SU-DHL-6 (cell line): ENCODE measurements at regions not wholly inside any gene's neighbourhood (a gene's known extent, or its start where the extent isn't known, plus 50 kb on each side); places are given as distances from the start of the nearest gene placed in this dataset.
A peak's percentile ranks its signal among the peaks of the same experiment; 100 is the strongest.

Experiments
- H2AFZ ChIP-seq: fragments of 200-600 bp; sonication (generic); 2 replicates; pipeline ENCODE4 v1.6.1; 2014; ENCODE audit warnings: low read depth, mild to moderate bottlenecking, moderate library complexity, mixed read lengths, antibody characterized with exemption, low read length; ENCODE audit not compliant: severe bottlenecking
- H3F3A ChIP-seq: fragments of 200-600 bp; shearing (Covaris generic); 2 replicates; pipeline ENCODE4 v1.6.0; 2016; ENCODE audit warnings: antibody characterized with exemption, mild to moderate bottlenecking; ENCODE audit not compliant: insufficient read depth
- H3K27ac ChIP-seq: fragments of 200-600 bp; sonication (generic); 2 replicates; pipeline ENCODE4 v1.5.1; 2016; ENCODE audit warnings: low read depth, mild to moderate bottlenecking, low read length, moderate library complexity, mixed read lengths
- H3K27me3 ChIP-seq: fragments of 200-600 bp; sonication (generic), shearing (Covaris generic); 2 replicates; pipeline ENCODE4 v1.6.0; 2014; ENCODE audit warnings: mild to moderate bottlenecking, low read length
- H3K36me3 ChIP-seq: fragments of 200-600 bp; sonication (generic); 2 replicates; pipeline ENCODE4 v1.6.1; 2014; ENCODE audit warnings: mild to moderate bottlenecking, low read length, mixed read lengths
- H3K4me2 ChIP-seq: fragments of 300-600, 200-600 bp; shearing (Covaris generic), sonication (generic); 2 replicates; pipeline ENCODE4 v1.6.0; 2014; ENCODE audit warnings: low read length, low read depth, mild to moderate bottlenecking; ENCODE audit not compliant: poor library complexity, severe bottlenecking
- H3K4me3 ChIP-seq: fragments of 200-600 bp; sonication (generic); 2 replicates; pipeline ENCODE4 v1.5.1; 2014; ENCODE audit warnings: antibody characterized with exemption, low read length, mild to moderate bottlenecking, mixed read lengths; ENCODE audit not compliant: insufficient read depth, poor library complexity, severe bottlenecking
- H3K79me2 ChIP-seq: fragments of 200-600 bp; sonication (generic); 2 replicates; pipeline ENCODE4 v1.6.1; 2014; ENCODE audit warnings: mild to moderate bottlenecking, low read length, moderate library complexity; ENCODE audit not compliant: insufficient read depth
- H3K9ac ChIP-seq: fragments of 200-600 bp; sonication (generic); 2 replicates; pipeline ENCODE4 v1.7.0; 2014; ENCODE audit warnings: mild to moderate bottlenecking, low read length
- H3K9me2 ChIP-seq: fragments of 200-600 bp; sonication (generic); replicated peaks from 2 replicates; pipeline ENCODE4 v1.6.1; 2014; ENCODE audit warnings: low read length; ENCODE audit not compliant: insufficient read depth
- H3K9me3 ChIP-seq: fragments of 200-600 bp; sonication (generic); 2 replicates; pipeline ENCODE4 v1.6.1; 2014; ENCODE audit warnings: low read length, mixed read lengths; ENCODE audit not compliant: insufficient read depth
- H4K20me1 ChIP-seq: fragments of 200-600 bp; sonication (generic); 2 replicates; pipeline ENCODE4 v1.6.1; 2014; ENCODE audit warnings: low read depth, mild to moderate bottlenecking, antibody characterized with exemption, low read length, moderate library complexity, mixed read lengths
- EZH2phosphoT487 ChIP-seq: fragments of 200-600 bp; sonication (generic), shearing (Covaris generic); conservative IDR thresholded peaks from 2 replicates; pipeline ENCODE4 v1.6.1; 2018; ENCODE audit warnings: mild to moderate bottlenecking, antibody characterized with exemption, low read length, moderate library complexity, mixed read lengths
- TF ChIP-seq, protein P1 (sequence below): fragments of 200-600 bp; sonication (generic); IDR thresholded peaks from one replicate; pipeline ENCODE4 v1.5.1; 2017; ENCODE audit warnings: antibody characterized with exemption, mild to moderate bottlenecking, low read length, moderate library complexity; ENCODE audit not compliant: insufficient read depth, poor library complexity, severe bottlenecking

DNA sequence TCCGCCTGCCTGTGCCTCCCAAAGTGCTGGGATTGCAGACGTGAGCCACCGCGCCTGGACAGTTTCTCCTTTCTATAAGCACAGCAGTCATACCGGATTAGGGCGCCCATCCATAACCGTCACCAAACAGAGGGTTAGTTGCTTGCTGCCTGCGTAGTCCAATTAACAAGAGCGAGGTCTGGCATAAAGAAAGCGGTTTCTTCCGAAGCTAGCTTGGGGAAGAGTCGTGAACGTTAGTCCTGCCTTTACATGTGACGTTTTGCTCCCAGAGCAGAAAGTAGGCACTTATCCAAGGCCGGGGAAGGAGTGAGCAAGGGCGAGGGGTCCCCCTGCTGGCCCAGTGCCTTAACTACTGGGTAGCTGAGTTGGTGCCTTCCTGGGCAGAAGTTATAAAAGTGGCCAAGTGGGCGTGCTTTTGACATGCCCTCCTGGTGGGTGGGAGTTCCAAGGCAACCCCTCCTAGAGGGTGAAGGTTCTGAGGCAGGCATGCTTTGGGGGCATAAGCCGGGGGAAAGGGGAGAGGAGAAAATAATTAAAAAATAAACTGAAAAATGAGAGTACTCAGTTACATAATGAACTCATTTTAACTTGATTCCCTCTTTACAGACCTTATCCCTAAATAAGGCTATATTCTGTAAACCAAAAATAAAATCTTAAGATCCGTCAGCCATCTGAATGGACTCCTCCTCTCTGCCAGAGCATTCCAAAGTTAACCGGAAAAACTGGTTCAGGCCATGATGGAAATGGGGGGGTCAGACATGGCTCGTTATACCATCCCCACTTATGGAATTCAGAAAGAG lies 88.0 kb downstream of the FAM217A start:
- Histone ChIP-seq H3K9me3 (no peaks in the 10 kb centered on the region), H3K9me2 (no peaks in the 10 kb centered on the region), H2AFZ (no peak overlapping the region), H3K9ac (no peak overlapping the region), H3K27me3 (no peaks in the 10 kb centered on the region), H3K36me3 (no peaks in the 10 kb centered on the region), H3K27ac (no peak overlapping the region), H3K4me3 (no peak overlapping the region), H3K79me2 (no peaks in the 10 kb centered on the region), H4K20me1 (peaks cover 1% of the 10 kb centered on the region; the same call in 1 of the 2 replicates), H3F3A (no peaks in the 10 kb centered on the region), H3K4me2 (no peak overlapping the region)
- TF ChIP-seq, protein P1, sequence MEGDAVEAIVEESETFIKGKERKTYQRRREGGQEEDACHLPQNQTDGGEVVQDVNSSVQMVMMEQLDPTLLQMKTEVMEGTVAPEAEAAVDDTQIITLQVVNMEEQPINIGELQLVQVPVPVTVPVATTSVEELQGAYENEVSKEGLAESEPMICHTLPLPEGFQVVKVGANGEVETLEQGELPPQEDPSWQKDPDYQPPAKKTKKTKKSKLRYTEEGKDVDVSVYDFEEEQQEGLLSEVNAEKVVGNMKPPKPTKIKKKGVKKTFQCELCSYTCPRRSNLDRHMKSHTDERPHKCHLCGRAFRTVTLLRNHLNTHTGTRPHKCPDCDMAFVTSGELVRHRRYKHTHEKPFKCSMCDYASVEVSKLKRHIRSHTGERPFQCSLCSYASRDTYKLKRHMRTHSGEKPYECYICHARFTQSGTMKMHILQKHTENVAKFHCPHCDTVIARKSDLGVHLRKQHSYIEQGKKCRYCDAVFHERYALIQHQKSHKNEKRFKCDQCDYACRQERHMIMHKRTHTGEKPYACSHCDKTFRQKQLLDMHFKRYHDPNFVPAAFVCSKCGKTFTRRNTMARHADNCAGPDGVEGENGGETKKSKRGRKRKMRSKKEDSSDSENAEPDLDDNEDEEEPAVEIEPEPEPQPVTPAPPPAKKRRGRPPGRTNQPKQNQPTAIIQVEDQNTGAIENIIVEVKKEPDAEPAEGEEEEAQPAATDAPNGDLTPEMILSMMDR = peak; percentile 92
- no peak for TF ChIP-seq EZH2phosphoT487

DNA sequence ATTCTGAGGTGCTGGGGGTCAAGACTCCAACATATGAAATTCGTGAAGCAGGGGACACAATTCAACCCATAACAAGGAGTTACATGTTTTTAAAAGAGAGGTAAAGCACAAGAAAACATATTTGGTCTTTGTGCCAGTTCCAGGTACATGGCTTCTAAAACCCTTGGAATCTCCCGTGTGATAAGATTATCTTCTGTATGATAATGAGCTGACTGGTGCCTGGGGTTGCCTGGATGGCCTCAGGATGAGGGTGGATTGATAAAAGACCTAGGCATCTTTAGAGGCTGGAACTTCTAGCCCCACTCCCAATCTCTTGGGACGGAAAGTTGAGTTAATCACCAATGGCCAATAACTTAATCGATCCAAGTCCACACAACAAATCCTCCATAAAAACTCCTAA lies 87.0 kb downstream of the FAM217A start:
- Histone ChIP-seq H3K79me2 (no peaks in the 10 kb centered on the region), H3K27ac (no peak overlapping the region), H3K9ac (no peak overlapping the region), H2AFZ (no peak overlapping the region), H3K9me2 (no peaks in the 10 kb centered on the region), H3K9me3 (no peaks in the 10 kb centered on the region), H4K20me1 (peaks cover 10% of the 10 kb centered on the region), H3K4me2 (no peak overlapping the region), H3K36me3 (no peaks in the 10 kb centered on the region), H3F3A (no peaks in the 10 kb centered on the region), H3K4me3 (no peak overlapping the region), H3K27me3 (no peaks in the 10 kb centered on the region)
- no peak for TF ChIP-seq EZH2phosphoT487
- TF ChIP-seq, protein P1 = no peak

DNA sequence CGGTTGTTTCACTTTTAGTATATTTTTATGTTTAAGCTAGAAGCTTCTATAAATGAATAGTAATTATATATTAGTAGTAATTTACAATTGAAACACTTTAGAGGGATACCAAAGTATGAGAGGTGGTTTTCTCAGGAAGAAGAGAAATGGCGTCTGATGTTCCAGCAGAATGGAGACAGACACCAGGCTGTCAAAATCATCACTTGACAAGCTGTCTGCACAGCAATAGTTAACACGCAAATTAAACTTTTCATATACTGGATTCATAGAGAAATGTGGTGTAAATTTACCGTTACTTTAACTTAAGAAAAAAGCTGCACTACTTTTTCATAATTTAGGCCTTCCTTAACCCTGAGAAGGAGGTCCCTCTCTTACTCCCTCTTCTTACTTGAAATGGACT lies 82.6 kb downstream of the FAM217A start:
- no peaks in the 10 kb centered on the region for H3K36me3 ChIP-seq
- H3K4me2 ChIP-seq = no peak overlapping the region
- no peak for TF ChIP-seq EZH2phosphoT487
- TF ChIP-seq, protein P1 = no peak
- H3K9ac ChIP-seq = no peak overlapping the region
- H3K79me2 ChIP-seq = no peaks in the 10 kb centered on the region
- no peak overlapping the region for H3K4me3 ChIP-seq
- no peaks in the 10 kb centered on the region for H3K9me2 ChIP-seq
- no peaks in the 10 kb centered on the region for H3K27me3 ChIP-seq
- H3K9me3 ChIP-seq = no peaks in the 10 kb centered on the region
- no peak overlapping the region for H2AFZ ChIP-seq
- peaks cover 30% of the 10 kb centered on the region for H4K20me1 ChIP-seq
- no peak overlapping the region for H3K27ac ChIP-seq
- H3F3A ChIP-seq = no peaks in the 10 kb centered on the region
